Putamen (tissue), 1 donor: ENCODE measurements at regions not wholly inside any gene's neighbourhood (a gene's known extent, or its start where the extent isn't known, plus 50 kb on each side); places are given as distances from the start of the nearest gene placed in this dataset.

Experiments used
- DNase-seq: peaks from one replicate; pipeline ENCODE4 v3.0.0-alpha.2; 2016; ENCODE audit warnings: low spot score

DNA sequence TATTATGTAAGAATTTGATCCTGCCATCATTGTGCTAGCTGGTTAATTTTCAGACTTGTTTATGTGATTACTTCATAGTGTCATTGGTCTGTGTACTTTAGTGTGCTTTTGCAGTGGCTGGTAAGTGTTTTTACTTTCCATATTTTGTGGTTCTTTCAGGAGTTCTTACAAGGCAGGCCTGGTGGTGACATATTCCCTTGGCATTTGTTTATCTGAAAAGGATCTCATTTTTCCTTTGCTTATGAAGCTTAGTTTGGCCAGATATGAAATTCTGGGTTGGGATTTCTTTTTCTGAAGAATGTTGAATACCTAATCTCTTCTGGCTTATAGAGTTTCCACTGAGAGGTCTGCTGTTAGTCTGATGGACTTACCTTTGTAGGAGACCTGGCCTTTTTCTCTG is 72.8 kb upstream of the MC4R start:
- no peak for DNase-seq

DNA sequence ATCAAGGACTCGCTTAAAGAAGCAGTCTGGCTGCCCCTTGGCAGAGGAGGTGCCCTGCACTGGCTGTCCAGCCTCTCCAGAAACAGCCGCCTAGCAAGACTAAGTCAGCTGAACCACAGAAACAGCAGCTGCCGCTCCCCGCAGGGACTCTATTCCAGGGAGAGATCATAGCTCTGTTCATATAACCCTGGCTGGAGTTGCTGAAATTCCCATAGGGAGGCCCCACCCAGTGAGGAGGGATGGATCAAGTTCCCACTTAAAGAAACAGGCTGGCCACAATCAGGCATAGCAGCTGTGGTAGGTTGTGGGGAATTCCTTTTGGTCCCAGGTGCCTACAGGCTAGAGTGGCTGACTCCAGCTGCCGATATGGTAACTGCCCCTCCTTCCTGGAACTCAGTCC is 74.2 kb upstream of the MC4R start:
- DNase-seq: no peak

DNA sequence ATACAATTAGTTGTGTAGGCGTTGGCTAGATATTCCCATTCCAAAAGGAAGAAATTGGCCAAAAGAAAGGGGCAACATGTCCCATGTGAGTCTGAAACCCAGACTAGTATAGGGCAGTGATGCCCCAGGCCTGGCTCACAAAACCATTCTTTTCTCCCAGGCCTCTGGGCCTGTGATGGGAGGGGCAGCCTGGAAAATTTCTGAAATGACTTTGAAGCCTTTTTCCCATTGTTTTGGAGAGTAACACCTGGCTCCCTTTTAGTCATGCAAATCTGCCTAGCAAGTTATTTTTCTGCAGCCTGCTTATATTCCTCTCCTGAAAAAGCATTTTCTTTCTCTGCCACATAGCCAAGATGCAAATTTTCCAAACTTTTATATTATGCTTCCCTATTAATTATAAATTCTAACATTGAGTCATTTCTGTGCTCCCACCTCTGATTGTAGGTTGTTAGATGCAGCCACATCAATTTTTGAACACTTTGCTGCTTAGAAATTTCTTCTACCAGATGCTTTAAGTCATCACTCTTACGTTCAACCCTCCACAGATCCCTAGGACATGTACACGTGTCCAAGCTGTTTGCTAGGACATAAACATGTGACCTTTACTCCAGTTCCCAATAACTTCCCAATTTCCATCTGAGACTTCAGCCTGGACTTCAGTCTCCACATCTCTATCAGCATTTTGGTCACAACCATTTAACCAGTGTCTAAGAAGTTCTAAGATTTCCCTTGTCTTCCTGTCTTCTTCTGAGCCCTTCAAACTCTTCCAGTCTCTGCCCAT is 76.1 kb upstream of the MC4R start:
- DNase-seq: no peak

DNA sequence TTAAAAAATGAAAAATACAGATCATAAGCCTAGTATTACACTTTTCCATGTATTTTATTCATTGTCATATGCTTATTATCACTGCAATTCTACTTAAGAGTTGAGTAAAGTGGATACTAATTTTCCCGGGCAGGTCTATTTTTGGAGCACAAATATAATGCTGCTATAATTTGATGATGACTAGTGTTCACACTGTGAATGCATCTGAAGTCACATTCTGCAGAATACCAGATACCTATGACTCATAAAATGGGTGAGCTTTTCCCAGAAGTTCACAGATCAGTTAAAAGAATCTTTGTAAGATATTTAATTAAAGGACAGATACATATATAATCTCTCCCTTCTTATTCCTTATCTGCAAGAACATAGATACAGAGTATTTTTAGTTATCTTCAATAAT is 79.8 kb upstream of the MC4R start:
- DNase-seq: peak; percentile 16

DNA sequence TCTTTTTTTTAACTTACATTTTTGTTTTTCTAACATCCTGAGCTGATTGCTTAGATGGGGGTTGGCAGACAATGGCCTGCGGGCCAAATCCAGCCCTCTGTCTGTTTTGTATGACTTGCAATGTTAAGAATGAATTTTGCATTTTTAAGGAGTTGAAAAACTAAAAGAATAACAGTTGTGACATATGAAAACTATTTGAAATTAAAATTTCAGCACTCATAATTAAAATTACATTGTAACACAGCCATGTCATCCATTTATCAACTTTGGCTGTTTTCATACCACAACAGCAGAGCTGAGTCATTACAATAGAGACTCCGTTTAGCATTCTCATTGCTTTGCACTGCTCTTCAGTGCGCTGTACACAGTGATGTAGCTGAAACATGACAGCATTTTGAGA is 94.1 kb upstream of the MC4R start:
- no peak for DNase-seq

DNA sequence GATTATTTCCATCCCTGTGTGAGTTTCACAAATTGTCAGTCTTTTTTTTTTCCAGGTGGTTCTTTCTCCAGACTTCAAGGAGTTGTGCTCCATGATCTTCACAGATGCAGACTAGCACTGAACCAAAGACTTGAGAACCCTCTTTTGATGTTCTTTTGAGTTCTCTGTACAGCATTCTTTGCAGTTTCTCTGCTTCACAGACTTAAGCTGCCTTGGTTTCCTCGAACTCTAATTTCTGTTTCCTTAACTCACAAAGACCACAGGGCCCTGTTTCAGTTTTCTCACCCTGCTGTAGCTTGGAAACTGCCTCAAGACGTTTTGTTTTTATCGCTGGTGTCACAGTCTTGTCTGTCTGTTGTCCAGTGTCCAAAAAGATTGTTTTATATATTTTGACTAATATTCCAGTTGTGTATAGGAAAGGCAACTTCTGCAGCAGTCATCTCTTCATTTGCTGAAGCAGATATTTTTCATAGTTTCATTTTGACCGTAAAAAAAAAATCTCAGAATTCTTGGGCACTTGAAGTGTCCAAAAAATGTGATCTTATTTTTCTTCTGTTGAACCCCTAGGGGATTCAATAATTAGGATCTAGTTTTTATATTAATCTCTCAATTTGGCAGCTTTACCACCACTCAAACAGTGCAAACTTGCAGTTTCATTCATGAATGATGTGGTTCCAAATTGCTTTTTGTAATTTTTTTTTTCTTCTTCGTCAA is 97.0 kb upstream of the MC4R start:
- DNase-seq: no peak

DNA sequence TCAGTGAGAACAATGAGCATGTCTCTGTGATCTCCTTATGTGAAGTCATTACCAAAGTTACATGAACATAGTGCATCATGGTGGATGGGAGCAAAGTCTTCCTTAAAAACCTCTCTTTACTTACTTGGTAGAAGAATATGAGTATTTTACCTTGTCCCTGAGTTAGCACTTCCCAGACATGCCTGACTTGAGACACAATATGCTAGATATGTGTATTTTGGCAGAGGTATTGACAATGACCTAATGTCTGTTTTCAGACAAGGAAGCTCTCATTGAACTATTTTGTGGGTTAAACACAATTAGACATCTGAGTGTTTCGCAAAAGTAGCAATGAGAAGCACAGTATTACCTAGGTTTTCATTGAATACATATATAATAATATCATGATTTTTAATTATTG is 99.1 kb upstream of the MC4R start:
- no peak for DNase-seq

DNA sequence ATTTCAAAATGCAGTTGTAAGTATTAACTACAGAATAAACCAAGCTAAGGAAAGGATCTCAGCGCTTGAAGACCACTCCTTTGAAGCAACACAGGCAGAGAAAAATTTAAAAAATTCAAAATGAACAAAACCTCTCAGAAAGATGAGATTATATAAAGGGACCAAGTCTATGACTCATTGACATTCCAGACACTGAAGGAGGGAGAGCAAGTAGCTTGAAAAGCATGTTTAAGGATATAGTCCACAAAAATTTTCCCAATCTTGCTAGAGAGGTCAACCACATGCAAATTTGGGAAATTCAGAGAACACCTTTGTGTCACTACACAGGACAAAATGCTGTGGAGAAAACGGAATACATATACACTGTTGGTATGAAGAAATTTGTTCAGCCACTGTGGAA is 112.6 kb upstream of the MC4R start:
- DNase-seq: no peak

DNA sequence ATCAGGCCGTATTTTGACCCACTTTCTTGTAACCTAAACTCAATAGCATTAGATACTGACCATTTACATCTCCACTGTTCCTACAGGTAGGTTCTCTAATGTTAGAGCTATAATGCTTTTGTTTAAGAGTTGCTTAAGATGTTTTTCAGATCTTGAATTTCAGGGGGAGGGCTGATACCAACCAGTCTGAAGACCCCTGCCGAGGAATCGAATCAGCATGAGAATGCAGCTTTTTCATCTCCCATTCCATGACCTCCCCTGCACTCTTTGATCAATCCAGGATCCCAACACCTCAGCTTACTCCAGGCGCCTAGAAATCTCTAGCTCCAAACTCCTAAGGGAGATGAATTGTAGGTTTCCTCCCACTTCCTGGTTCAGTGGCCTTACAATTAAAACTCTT is 120.5 kb upstream of the MC4R start:
- DNase-seq: no peak

DNA sequence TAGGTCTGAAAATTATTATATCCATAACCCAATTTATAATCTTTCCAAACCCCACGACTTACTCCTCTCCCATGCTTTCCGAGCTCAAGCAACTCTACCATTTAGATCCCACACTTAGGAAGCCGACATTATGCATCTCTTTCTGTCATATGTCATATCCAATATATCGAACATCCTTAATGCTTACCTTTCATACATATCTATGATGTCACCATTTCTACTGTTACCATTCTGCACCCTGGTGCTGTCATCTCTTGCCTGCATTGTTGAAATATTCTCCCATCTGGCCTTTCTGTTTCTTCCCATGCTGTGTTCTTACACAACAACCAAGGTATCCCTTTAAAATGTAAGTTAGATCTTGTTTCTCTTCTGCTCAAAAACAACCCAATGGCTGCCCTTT is 127.1 kb upstream of the MC4R start:
- no peak for DNase-seq

DNA sequence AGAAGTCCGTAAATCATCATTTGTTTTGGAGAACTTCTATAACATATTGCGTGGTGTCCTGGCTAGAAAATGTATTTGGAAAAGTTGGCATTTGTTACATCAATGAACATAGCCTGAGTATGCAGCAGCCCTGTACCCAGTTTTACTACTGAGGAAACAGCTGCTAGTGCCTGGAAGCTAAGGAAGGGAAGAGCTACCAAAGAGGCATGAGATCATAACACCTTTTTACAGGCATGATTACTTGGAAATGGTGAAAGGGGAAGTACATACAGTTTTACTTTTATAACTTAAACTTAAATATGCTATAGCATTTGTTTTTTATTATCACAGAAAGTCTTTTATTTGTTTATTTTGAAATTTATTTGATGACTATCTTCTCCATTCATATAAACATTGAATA is 128.4 kb upstream of the MC4R start:
- no peak for DNase-seq

DNA sequence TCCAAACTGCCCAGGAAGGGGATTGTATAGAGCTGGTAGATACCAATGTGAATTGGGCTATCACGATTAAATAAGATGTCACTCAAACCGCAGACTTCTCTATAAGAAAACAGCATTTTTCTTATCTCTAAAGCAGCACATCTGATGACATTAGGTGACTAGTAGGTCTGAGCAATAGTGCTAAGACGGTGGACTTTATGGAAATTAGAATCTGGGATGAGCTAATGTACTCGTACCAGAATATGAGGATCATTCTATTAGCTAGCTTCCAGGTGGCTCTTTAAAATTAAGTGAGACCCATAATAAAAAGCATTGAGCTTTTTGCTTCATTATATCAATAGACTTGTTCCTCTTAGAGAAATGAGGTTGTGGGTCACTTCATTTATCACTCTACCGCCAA is 130.0 kb upstream of the MC4R start:
- no peak for DNase-seq

DNA sequence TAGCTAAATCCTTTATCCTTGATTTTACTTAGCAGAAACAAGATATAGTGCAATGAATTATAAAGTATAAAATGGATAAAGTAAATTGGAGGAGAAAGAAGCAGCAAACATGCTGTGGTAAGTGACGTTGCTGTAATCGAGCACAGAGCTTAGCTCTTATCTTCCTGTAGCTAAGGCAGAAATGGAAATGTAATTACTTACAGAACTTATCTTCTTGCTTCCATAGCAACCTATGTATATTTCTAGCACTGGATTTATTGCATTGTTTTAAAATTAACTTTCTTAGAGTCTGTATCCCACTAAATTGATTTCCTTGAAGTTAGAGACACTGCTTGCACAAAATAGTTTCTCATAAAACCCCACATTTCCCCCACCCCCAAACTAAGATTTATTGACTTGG is 130.6 kb upstream of the MC4R start:
- DNase-seq: no peak

DNA sequence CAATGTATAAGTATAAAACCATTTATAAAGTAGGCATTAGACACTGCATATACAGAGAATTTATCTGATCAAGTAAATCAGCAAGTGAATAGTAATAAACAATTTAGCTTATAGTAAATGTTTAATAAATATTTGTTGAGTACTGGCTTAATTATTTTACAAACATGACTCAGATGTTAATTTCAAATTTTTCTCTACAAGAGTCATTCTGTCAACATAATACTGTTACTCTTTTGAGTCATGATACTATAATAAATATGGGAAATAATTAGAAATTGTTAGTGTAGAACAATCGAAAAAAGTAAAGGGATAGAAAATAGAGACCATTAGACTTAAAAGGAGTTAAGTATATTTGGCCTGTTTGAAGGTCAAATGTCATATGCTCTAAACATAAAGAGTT is 133.6 kb upstream of the MC4R start:
- DNase-seq: no peak

DNA sequence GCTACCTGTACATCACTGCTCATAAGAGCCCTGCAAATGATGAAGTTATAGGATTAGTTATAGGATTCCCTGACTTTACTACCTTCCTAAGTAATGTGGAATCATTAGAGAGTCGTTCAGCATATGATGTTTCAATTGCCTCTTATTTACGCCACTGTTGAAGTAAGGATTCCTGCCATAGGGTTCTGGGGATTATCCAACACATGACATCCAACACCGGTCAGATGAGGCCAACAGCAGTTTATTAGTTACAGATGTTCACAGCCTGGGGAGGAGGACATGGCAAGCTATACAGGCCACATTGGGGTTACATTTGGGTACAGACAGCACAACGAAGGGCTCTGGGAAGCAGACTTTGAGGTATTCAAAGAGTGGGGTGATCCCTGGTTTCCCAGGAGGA is 134.1 kb upstream of the MC4R start:
- no peak for DNase-seq

DNA sequence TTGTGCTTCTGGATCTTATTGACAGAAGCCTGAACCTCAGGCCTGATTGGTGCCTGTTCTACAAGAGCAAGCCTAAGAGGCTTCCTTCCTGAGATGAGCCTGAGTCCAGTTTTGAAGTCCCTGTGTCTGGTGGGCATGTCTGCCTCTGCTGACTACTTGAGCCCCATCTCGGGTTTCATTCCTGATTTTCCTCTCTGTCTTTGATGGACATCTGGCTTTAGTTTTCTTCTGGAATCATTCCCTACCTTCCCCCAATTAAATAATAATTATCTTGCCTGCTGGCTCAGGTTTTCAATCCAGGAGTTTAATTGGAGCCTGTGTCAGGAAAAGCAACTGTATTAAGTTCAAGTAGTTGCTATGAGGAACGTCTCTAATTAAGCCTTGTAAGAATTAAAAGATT is 135.5 kb upstream of the MC4R start:
- no peak for DNase-seq

DNA sequence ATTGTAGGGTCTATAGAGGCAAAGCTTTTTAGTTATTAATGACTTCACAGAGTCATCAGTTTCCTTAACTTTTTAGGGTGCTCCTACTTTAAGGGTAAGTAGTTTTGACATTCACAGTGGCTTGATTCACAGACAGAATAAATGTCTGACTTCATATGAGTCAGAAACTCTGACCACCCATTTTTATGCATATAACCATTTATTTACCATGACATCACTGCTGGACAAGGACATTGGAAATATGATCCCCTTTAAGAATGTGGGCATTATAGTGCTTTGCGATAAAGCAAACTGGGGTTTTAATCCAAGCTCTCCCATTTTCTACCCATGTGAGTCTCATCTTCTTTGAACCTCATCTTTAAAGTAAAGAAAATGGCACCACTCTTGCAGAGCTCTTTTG is 162.0 kb upstream of the MC4R start:
- no peak for DNase-seq

DNA sequence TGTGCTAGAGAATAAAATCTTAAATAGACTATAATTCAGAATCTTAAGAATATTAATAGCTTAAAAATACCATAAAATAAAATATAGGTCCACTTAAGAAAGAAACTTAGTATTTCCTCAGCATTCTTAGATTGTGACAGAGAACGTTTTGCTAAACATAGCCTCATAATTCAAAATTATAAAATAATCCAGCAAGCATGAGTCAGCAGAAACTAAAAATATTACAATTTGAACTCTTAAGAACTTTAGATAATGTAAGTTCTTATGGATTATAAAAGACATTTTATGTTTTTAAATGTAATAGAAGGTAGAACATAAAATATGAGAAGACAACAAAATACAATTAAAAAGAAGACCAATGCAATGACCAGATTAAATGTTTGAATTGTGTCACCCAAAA is 164.5 kb upstream of the MC4R start:
- no peak for DNase-seq

DNA sequence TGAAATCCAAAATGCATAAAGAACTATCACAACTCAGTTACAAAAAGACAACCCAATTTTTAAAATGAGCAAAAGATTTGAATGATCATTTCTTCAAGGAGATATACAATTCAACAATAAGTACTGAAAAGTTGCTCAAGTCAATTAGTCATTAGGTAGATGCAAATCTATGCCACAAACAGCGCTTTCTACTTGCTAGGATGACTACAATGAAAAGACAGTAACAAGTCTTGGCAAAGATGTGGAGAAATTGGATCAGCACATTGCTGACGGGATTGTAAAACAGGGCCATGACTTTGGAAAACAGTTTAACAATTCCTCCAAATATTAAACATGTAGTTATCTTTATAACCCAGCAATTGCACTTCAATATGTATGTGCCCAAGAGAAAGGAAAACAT is 166.3 kb upstream of the MC4R start:
- no peak for DNase-seq

DNA sequence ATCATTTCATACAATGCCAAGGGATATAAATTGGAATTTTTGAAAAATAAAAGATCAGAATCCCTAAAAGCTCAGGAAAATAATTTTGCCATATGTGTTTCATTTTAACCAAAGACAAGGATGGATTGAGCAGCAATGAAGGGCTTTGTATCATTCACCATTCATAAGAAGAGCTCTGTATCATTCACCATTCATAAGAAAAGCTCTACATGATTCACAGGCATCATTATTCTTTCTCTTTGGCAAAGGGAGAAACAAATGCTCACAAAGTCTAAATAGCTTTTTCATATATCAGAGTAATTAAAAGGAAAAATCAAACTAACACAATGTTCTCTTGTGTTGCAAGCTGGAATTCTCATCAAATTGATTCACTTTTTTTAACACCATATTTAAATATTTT is 169.1 kb upstream of the MC4R start:
- no peak for DNase-seq

DNA sequence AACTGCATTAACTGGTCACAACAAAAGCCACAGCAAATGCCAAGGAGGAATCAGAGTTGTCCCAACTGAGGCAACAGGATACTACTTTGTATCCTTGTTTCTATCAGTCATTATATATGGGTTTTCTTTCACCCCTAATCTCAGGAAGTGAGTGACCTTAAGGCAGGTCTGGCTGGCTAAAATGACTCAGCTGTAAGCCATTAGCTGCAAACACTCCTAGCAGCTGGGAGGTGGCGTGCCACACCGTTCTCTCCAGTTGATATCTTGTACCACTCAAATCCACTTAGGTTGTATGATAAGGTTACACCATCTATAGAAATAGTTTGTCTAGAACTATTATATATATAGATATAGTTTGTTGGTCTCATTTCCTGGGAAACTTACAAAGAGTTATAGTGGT is 171.1 kb upstream of the MC4R start:
- DNase-seq: no peak

DNA sequence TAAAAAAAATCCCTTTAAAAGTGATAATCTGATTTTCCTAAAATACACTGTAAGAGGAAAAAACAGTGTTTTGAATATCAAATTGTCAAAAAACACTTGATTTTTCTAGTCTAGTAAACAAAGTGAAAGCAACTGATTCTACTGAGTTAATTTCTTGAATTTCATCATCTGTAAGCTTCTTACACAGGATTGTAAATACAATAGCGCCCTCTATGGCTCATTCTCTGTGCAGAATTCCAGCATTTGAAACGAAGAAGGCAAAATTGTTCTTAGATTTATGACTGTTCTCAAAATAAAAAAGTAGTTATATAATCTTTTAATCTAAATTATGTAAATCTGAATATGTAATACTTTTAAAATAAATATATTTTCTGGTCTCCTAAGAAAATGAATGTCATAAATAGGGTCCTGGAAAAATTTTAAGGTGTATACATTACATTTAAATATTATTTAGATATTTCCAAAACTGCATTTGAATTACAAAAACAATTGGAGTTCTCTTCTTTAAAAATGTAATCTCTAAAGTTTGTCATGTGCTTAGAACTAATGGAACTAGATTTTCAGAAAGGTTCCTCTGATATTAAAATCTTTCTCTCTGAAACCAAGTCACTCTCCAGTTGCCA is 176.9 kb upstream of the MC4R start:
- DNase-seq: peak; percentile 73

DNA sequence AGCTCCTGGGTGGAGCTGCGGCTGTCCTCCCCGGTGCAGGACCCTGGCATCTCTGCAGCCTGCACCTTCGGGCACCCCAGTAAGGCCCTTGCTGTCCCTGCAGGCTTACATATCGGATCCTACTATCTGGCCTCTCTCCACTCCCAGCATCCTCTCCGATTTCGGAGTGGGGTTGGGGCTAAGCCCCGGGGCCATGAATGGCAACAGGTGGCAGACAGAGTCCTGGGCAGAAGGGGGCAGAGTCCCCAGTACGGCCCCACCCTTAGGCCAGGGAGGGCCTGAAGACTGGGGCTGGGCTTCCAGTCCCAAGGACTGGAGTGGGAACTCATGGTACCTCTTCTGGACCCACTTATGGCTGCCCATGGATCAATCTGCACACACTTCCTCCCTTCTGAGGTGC is 180.4 kb upstream of the MC4R start:
- DNase-seq: no peak

DNA sequence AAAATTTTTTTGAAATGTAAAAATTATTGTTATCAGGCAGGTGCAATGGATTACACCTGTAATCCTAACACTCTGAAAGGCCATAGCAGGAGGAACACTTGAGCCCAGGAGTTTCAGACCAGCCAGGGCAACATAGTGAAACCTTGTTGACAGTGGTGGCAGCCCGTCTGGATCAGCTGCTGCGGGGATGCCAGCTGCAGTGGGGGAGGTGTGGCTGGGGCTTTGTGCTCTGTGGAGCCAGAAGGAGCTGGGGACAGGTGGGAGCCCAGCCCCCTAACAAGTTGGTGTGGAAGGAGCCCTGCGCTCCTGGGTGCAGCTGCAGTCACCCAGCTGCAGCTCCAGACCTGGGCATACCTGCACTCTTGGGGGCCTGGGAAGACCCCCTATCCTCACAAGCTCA is 182.4 kb upstream of the MC4R start:
- DNase-seq: no peak
